SK-N-DZ (cell line): ENCODE measurements at regions not wholly inside any gene's neighbourhood (a gene's known extent, or its start where the extent isn't known, plus 50 kb on each side); places are given as distances from the start of the nearest gene placed in this dataset.
"Not testable (repeated sequence)": the region's sequence is repeated elsewhere in the genome, so short reads cannot be mapped to it uniquely, and the experiment has no call there.

Experiments used
- DNase-seq: peaks from one replicate; pipeline ENCODE4 v3.0.0-alpha.2; 2015; ENCODE audit warnings: low spot score

GRCh38 chr12:131375261-131375971 lies 335.5 kb upstream of the SFSWAP start:
- DNase-seq = no peak

GRCh38 chr12:131375972-131376345 lies 334.9 kb upstream of the SFSWAP start:
- no peak for DNase-seq

- no peak for DNase-seq
Observed at GRCh38 chr12:131378176-131378842, 332.6 kb upstream of the SFSWAP start.

GRCh38 chr12:131378861-131379665 lies 331.8 kb upstream of the SFSWAP start:
- no peak for DNase-seq

- DNase-seq = no peak
Observed at GRCh38 chr12:131379738-131380137, 331.2 kb upstream of the SFSWAP start.

- no peak for DNase-seq
Observed at GRCh38 chr12:131380220-131380964, 330.5 kb upstream of the SFSWAP start.

GRCh38 chr12:131380965-131381705 lies 329.8 kb upstream of the SFSWAP start:
- DNase-seq = no peak

- no peak for DNase-seq
Observed at GRCh38 chr12:131381716-131382430, 329.0 kb upstream of the SFSWAP start.

- no peak for DNase-seq
Observed at GRCh38 chr12:131383291-131383690, 327.6 kb upstream of the SFSWAP start.

- DNase-seq = no peak
Observed at GRCh38 chr12:131383741-131384543, 326.9 kb upstream of the SFSWAP start.

GRCh38 chr12:131384544-131384855 lies 326.4 kb upstream of the SFSWAP start:
- no peak for DNase-seq

- no peak for DNase-seq
Observed at GRCh38 chr12:131385313-131386166, 325.4 kb upstream of the SFSWAP start.

GRCh38 chr12:131386167-131386521 lies 324.7 kb upstream of the SFSWAP start:
- no peak for DNase-seq

GRCh38 chr12:131386781-131387180 lies 324.1 kb upstream of the SFSWAP start:
- no peak for DNase-seq

GRCh38 chr12:131387281-131388163 lies 323.4 kb upstream of the SFSWAP start:
- DNase-seq = no peak

GRCh38 chr12:131388164-131389053 lies 322.5 kb upstream of the SFSWAP start:
- not testable (repeated sequence) for DNase-seq
